WI38 (cell line): ENCODE measurements at regions not wholly inside any gene's neighbourhood (a gene's known extent, or its start where the extent isn't known, plus 50 kb on each side); places are given as distances from the start of the nearest gene placed in this dataset.

ENCODE experiments used
- H3K4me3 ChIP-seq: 2 replicates; pipeline ENCODE4 v1.5.1; 2011; ENCODE audit warnings: low read depth, mild to moderate bottlenecking, control low read depth, low read length
- TF ChIP-seq, protein P1 (sequence below): IDR thresholded peaks from 2 replicates; pipeline ENCODE4 v1.5.1; 2012; ENCODE audit warnings: low read depth, mild to moderate bottlenecking, control low read depth, low read length

DNA sequence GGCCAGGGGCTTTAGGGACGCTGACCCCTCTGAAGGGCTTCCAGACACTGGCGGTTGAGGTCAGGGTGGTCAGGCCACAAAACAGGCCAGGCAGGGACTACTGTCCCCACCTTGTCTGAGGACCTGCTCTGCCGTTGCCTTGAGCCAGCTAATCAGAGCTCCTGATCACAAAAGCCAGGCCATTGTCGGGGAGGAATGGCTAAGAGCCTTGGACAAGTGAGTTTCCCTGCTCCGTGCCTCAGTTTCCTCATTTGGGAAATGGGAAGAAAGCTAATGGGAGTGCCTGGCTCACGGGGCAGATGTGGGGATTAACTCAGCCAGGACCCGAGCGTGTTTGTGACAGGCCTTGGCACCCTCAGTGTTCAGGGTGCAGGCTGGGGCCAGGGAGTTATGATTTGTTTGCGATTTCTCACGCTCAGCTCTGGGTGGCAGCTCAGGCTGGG lies 246.5 kb upstream of the CIBAR2 start:
- TF ChIP-seq, protein P1, sequence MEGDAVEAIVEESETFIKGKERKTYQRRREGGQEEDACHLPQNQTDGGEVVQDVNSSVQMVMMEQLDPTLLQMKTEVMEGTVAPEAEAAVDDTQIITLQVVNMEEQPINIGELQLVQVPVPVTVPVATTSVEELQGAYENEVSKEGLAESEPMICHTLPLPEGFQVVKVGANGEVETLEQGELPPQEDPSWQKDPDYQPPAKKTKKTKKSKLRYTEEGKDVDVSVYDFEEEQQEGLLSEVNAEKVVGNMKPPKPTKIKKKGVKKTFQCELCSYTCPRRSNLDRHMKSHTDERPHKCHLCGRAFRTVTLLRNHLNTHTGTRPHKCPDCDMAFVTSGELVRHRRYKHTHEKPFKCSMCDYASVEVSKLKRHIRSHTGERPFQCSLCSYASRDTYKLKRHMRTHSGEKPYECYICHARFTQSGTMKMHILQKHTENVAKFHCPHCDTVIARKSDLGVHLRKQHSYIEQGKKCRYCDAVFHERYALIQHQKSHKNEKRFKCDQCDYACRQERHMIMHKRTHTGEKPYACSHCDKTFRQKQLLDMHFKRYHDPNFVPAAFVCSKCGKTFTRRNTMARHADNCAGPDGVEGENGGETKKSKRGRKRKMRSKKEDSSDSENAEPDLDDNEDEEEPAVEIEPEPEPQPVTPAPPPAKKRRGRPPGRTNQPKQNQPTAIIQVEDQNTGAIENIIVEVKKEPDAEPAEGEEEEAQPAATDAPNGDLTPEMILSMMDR = no peak
- no peak overlapping the region for H3K4me3 ChIP-seq

DNA sequence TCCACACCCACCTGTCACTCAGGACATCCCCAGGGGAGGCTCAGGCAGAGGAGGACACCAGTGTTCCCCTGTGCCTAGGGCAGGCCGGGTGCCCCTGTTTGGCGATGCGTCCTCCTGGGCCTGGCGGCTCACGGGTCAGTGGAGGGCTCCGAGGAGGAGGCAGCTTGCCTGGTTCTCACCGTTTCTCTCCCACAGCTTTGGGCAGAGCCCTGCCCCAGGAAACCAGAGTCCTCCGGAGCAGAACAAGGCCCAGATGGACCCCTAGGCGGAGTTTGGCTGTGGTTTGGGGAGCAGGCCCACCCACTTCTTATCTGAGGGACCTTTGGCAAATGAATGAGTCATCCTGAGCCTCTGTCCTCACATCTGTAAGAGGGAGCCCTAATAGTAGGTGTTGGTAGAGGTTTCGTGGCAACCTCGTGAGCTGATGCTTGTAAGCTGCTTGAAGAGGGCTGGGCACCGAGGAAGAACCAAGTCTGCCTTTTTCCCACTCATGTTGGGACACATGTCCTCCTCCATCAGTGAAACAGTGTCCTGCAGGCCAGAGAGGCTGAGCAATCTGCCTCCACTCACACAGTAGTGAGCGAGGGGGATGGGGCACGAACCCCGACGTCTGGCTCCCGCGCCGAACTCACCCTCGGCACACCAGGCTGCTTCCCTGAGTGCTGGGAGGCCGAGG lies 247.0 kb upstream of the CIBAR2 start:
- H3K4me3 ChIP-seq = no peak overlapping the region
- TF ChIP-seq, protein P1 = no peak

DNA sequence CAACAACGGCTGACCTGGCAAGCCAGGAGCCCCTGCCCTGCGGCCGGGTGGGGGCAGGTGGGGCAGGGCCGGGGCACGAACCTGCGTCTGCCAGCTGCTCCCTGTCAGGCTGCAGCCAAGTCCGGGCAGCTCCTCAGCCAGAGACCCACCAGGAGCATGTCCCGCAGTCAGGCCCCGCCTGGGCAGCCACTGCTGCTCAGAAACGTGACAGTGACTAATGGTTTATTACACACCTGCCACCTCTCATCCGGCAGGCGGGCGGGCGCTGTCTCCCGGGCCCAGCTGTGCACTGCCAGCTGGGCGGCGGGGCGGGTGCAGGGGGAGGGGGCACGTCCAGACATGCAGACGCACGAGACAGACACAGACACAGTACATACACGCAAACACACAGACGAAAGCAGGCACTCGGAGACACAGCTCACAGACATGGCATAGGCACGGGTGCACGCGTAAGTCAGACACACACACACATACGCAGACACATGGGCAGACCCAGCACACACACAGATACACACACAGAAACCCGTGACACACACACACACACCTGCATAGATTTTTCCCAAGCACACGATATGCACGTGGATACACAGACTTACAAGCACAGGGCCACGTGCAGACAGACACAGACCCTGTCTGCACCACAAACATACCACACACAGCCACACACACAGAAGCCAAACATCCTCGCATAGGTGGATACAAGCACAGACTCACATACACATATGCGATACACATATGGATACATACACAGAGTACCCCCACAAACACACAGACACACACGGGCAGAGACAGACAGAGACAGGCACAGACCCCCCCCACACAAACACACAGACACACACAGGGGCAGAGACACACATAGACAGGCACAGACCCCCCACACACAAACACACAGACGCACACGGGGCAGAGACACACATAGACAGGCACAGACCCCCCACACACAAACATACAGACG lies 248.3 kb upstream of the CIBAR2 start:
- H3K4me3 ChIP-seq = no peak overlapping the region
- TF ChIP-seq, protein P1 = no peak

DNA sequence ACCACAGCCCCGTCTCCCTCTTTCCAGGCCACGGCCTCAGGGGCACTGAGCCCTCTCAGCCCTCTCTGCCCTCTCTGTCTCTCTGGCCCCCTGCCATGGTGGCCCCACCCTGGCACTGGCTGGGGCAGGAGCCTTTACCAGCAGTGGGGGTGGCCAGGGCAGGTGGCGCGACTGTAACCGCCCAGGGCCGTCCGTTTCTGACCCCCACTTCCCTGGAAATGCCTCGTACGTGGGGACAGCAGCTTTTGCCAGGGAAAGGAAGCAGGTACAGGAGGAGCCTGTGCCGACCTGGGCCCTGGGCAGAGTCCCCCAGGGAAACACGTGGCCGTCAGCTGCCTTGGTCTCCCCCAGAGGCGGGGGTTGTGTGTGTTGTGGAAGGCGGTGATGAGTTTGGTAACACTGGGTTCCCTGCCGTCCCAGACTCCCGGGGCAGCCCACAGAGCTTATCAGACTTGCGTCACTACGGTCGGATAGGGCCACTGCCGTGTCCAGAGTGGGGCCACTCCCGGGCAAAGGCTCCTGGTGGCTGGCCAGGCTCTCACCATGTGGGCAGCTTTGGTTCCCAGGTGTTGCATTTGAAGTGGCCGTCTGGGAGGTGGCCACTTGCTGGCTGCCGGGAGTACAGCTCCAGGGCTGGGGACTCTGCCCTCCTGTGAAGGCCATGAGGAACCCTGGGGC lies 249.3 kb upstream of the CIBAR2 start:
- TF ChIP-seq, protein P1 = no peak
- H3K4me3 ChIP-seq = no peak overlapping the region

DNA sequence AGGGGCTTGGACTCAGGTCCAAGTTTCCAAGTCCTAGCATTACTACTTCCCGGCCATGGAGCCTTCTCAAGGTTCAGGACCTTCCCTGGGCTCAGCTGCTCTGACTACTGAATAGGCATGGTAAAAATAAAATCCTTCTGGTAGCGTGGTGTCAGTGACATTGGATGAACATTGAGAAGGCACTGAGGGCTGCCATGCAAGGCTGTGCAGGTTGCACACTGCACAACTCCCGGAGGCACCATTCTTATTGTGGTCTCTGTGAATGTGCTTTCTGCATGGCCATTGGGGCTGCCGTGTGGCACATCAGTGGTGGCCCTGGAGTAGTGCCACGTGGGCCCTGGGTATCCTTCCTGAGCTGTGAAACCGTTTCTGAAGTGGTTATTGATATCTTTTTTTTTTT lies 250.2 kb upstream of the CIBAR2 start:
- TF ChIP-seq, protein P1 = no peak
- H3K4me3 ChIP-seq = no peak overlapping the region

DNA sequence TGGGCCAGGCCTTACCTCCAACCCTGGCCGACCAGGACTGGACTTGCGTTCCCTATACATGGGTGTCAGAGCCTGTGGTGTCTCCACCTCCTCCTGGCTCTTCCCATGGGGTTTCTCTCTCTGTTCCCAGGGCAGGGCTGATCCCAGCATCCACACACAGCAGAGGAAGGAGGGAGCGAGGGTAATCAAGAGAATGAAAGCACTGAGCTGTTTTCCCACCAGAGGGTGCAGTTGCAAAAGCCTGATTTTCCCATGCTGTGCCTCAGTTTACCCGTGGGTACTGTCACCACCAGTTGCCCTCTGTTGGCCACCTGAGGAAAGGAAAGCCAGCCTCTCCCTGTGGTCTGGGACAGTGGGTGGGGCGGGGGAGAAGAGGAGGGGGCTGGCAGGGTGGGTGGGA lies 249.7 kb upstream of the GSE1 start:
- TF ChIP-seq, protein P1 = no peak
- H3K4me3 ChIP-seq = no peak overlapping the region
